H1 (cell line): ENCODE measurements at regions not wholly inside any gene's neighbourhood (a gene's known extent, or its start where the extent isn't known, plus 50 kb on each side); places are given as distances from the start of the nearest gene placed in this dataset.

Source experiments
- BACH1 ChIP-seq: IDR thresholded peaks from 2 replicates; pipeline ENCODE4 v1.6.1; 2012; ENCODE audit warnings: low read length, improper control_type of control experiment
- CBX5 ChIP-seq: fragments of 300-800, 300-1000 bp; sonication (generic); IDR thresholded peaks from 2 replicates; pipeline ENCODE4 v1.7.1; 2016; ENCODE audit warnings: antibody characterized with exemption, low read length, low read depth
- FOSL1 ChIP-seq: IDR thresholded peaks from 2 replicates; pipeline ENCODE4 v1.6.1; 2011; ENCODE audit warnings: mild to moderate bottlenecking, low read depth, low read length, moderate library complexity; ENCODE audit not compliant: insufficient read depth
- HDAC6 ChIP-seq: IDR thresholded peaks from one replicate; pipeline ENCODE4 v1.7.1; 2012; ENCODE audit warnings: low read depth, mild to moderate bottlenecking, inconsistent platforms, low read length, moderate library complexity
- PHF8 ChIP-seq: fragments of 200-600 bp; sonication (generic); conservative IDR thresholded peaks from 2 replicates; pipeline ENCODE4 v1.7.1; 2012; ENCODE audit warnings: low read depth, mild to moderate bottlenecking, inconsistent platforms, low read length, moderate library complexity
- RBBP5 ChIP-seq: IDR thresholded peaks from 2 replicates; pipeline ENCODE4 v1.7.1; 2012; ENCODE audit warnings: low read depth, mild to moderate bottlenecking, inconsistent platforms, low read length, moderate library complexity, borderline replicate concordance
- SP2 ChIP-seq: IDR thresholded peaks from 2 replicates; pipeline ENCODE4 v1.6.1; 2012; ENCODE audit warnings: mild to moderate bottlenecking, low read length, inconsistent platforms
- SP4 ChIP-seq: IDR thresholded peaks from 2 replicates; pipeline ENCODE4 v1.6.1; 2012; ENCODE audit warnings: low read length, inconsistent platforms
- TF ChIP-seq, protein P1 (sequence below): fragments of 300-600 bp; sonication (generic); IDR thresholded peaks from 2 replicates; pipeline ENCODE4 v1.7.1; 2012; ENCODE audit warnings: low read length, moderate library complexity, mild to moderate bottlenecking, inconsistent platforms; ENCODE audit not compliant: insufficient replicate concordance
- TF ChIP-seq, protein P2 (sequence below): IDR thresholded peaks from 2 replicates; pipeline ENCODE4 v1.6.1; 2011; ENCODE audit warnings: low read depth, mild to moderate bottlenecking, low read length; ENCODE audit not compliant: insufficient read depth

DNA sequence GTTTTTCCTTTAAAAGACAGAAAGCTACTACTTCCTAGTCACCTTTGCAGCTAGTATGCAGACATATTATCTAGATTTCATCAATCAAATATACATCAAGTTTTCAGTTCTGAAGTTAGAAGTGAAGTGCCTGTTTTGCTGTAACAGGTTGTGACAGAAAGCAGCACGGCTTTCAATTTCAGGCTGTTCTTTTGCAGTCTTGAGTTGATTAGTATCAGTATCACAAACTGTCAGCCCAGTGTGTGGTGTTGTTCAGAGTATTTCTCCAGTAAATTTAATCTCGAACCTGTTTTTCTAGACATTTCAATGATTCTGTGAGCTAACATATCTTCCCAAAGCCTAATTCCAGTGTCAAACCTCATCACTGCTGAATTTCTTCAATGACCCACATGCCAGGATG lies 1050.8 kb downstream of the DIPK2A start (continued):
- TF ChIP-seq, protein P1, sequence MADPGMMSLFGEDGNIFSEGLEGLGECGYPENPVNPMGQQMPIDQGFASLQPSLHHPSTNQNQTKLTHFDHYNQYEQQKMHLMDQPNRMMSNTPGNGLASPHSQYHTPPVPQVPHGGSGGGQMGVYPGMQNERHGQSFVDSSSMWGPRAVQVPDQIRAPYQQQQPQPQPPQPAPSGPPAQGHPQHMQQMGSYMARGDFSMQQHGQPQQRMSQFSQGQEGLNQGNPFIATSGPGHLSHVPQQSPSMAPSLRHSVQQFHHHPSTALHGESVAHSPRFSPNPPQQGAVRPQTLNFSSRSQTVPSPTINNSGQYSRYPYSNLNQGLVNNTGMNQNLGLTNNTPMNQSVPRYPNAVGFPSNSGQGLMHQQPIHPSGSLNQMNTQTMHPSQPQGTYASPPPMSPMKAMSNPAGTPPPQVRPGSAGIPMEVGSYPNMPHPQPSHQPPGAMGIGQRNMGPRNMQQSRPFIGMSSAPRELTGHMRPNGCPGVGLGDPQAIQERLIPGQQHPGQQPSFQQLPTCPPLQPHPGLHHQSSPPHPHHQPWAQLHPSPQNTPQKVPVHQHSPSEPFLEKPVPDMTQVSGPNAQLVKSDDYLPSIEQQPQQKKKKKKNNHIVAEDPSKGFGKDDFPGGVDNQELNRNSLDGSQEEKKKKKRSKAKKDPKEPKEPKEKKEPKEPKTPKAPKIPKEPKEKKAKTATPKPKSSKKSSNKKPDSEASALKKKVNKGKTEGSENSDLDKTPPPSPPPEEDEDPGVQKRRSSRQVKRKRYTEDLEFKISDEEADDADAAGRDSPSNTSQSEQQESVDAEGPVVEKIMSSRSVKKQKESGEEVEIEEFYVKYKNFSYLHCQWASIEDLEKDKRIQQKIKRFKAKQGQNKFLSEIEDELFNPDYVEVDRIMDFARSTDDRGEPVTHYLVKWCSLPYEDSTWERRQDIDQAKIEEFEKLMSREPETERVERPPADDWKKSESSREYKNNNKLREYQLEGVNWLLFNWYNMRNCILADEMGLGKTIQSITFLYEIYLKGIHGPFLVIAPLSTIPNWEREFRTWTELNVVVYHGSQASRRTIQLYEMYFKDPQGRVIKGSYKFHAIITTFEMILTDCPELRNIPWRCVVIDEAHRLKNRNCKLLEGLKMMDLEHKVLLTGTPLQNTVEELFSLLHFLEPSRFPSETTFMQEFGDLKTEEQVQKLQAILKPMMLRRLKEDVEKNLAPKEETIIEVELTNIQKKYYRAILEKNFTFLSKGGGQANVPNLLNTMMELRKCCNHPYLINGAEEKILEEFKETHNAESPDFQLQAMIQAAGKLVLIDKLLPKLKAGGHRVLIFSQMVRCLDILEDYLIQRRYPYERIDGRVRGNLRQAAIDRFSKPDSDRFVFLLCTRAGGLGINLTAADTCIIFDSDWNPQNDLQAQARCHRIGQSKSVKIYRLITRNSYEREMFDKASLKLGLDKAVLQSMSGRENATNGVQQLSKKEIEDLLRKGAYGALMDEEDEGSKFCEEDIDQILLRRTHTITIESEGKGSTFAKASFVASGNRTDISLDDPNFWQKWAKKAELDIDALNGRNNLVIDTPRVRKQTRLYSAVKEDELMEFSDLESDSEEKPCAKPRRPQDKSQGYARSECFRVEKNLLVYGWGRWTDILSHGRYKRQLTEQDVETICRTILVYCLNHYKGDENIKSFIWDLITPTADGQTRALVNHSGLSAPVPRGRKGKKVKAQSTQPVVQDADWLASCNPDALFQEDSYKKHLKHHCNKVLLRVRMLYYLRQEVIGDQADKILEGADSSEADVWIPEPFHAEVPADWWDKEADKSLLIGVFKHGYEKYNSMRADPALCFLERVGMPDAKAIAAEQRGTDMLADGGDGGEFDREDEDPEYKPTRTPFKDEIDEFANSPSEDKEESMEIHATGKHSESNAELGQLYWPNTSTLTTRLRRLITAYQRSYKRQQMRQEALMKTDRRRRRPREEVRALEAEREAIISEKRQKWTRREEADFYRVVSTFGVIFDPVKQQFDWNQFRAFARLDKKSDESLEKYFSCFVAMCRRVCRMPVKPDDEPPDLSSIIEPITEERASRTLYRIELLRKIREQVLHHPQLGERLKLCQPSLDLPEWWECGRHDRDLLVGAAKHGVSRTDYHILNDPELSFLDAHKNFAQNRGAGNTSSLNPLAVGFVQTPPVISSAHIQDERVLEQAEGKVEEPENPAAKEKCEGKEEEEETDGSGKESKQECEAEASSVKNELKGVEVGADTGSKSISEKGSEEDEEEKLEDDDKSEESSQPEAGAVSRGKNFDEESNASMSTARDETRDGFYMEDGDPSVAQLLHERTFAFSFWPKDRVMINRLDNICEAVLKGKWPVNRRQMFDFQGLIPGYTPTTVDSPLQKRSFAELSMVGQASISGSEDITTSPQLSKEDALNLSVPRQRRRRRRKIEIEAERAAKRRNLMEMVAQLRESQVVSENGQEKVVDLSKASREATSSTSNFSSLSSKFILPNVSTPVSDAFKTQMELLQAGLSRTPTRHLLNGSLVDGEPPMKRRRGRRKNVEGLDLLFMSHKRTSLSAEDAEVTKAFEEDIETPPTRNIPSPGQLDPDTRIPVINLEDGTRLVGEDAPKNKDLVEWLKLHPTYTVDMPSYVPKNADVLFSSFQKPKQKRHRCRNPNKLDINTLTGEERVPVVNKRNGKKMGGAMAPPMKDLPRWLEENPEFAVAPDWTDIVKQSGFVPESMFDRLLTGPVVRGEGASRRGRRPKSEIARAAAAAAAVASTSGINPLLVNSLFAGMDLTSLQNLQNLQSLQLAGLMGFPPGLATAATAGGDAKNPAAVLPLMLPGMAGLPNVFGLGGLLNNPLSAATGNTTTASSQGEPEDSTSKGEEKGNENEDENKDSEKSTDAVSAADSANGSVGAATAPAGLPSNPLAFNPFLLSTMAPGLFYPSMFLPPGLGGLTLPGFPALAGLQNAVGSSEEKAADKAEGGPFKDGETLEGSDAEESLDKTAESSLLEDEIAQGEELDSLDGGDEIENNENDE: no peak
- TF ChIP-seq HDAC6: no peak
- no peak for TF ChIP-seq CBX5
- TF ChIP-seq FOSL1: no peak
- TF ChIP-seq PHF8: no peak
- TF ChIP-seq RBBP5: no peak
- TF ChIP-seq BACH1: no peak
- TF ChIP-seq SP2: no peak
- TF ChIP-seq, protein P2, sequence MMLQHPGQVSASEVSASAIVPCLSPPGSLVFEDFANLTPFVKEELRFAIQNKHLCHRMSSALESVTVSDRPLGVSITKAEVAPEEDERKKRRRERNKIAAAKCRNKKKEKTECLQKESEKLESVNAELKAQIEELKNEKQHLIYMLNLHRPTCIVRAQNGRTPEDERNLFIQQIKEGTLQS: no peak
- no peak for TF ChIP-seq SP4
- TF ChIP-seq, all 59 proteins: peak for 0
